K562 (cell line): ENCODE measurements at regions not wholly inside any gene's neighbourhood (a gene's known extent, or its start where the extent isn't known, plus 50 kb on each side); places are given as distances from the start of the nearest gene placed in this dataset.

Experiments used
- ATAC-seq: fragments of 200-7000 bp; cut with Tn5 transposase; 3 replicates; pipeline ENCODE4 v1.9.1; 2020; ENCODE audit warnings: moderate library complexity
- BruUV-seq: library from RNA; stranded (reverse); fragments of 400-500 nt; replicated peaks from 2 replicates; lab custom pipeline; 2021; lab: Mats Ljungman, UMichigan
- CTCF ChIA-PET: fragments of 300-600 bp; formaldehyde crosslinking; extraction: SDS; loops from one replicate; lab custom pipeline; 2021; ENCODE audit warnings: low intra/inter-chr PET ratio; lab: Yijun Ruan, JAX
- POLR2A ChIA-PET: fragments of 300-600, 350-650 bp; sonication (Branson Sonifier 250); formaldehyde crosslinking; extraction: SDS; loops from one replicate; lab custom pipeline; 2021; ENCODE audit warnings: antibody characterized with exemption, inconsistent platforms; lab: Yijun Ruan, JAX
- DNase-seq, 4 experiments: peaks; one replicate each; pipeline versions ENCODE4 v3.0.0 to v3.0.0-alpha.2; 2011 to 2018; ENCODE audit warnings: low spot score in 3 of 4, mixed read lengths in 3 of 4; ENCODE audit errors: extremely low read depth in 1 of 4
- FAIRE-seq: peaks from 2 replicates; lab custom pipeline; 2011; peaks lifted over from hg19 to GRCh38; lab: Jason Lieb, UNC
- H2AFZ ChIP-seq: 2 replicates; pipeline ENCODE4 v1.6.0; 2011; ENCODE audit warnings: low read depth, low read length, control low read depth, inconsistent platforms
- H3K27ac ChIP-seq: fragments of 200-600 bp; 3 replicates; pipeline ENCODE4 v1.8.0; 2011; ENCODE audit warnings: low read depth, mild to moderate bottlenecking, control low read depth, inconsistent platforms, low read length, moderate library complexity, mixed read lengths; ENCODE audit errors: extremely low read depth
- H3K27me3 ChIP-seq, 2 experiments: fragments of 300-600 bp in 1 of 2; 2 replicates in 1 of 2; 3 replicates in 1 of 2; pipeline versions ENCODE4 v1.6.0 to v1.8.0; 2011; ENCODE audit warnings: inconsistent platforms in 2 of 2, low read length in 2 of 2, mild to moderate bottlenecking in 1 of 2, mixed read lengths in 1 of 2, moderate library complexity in 1 of 2; ENCODE audit not compliant: control insufficient read depth in 2 of 2, insufficient read depth in 2 of 2
- H3K36me3 ChIP-seq: fragments of 300-600 bp; 3 replicates; pipeline ENCODE4 v1.8.0; 2011; ENCODE audit warnings: mild to moderate bottlenecking, low read length, inconsistent platforms; ENCODE audit not compliant: control insufficient read depth, insufficient read depth
- H3K4me1 ChIP-seq, 2 experiments: fragments of 200-600 bp in 1 of 2; replicated peaks in 1 of 2; 2 replicates in 1 of 2; 3 replicates in 1 of 2; pipeline versions ENCODE4 v1.5.1 to v1.8.0; 2011; ENCODE audit warnings: inconsistent platforms in 2 of 2, low read length in 2 of 2, mild to moderate bottlenecking in 1 of 2, mixed read lengths in 1 of 2, moderate library complexity in 1 of 2; ENCODE audit not compliant: control insufficient read depth in 2 of 2, insufficient read depth in 2 of 2
- H3K4me2 ChIP-seq: 2 replicates; pipeline ENCODE4 v1.6.1; 2011; ENCODE audit warnings: low read length, control low read depth, inconsistent platforms, mixed read lengths; ENCODE audit not compliant: insufficient read depth
- H3K4me3 ChIP-seq: fragments of 200-600 bp; sonication (generic), shearing (Covaris generic); 2 replicates; pipeline ENCODE4 v1.5.1; 2016; ENCODE audit warnings: control low read depth, inconsistent platforms
- H3K79me2 ChIP-seq: fragments of 200-600 bp; 3 replicates; pipeline ENCODE4 v1.8.0; 2011; ENCODE audit warnings: low read length, inconsistent platforms; ENCODE audit not compliant: control insufficient read depth, insufficient read depth
- H3K9ac ChIP-seq, 2 experiments: 2 replicates each; pipeline versions ENCODE4 v1.6.0 to v1.6.1; 2011; ENCODE audit warnings: low read depth in 2 of 2, low read length in 2 of 2, control low read depth in 1 of 2, inconsistent platforms in 1 of 2, mild to moderate bottlenecking in 1 of 2, mixed read lengths in 1 of 2; ENCODE audit not compliant: insufficient read depth in 1 of 2
- H3K9me1 ChIP-seq: one replicate; pipeline ENCODE4 v1.6.0; 2011; ENCODE audit warnings: inconsistent platforms, mild to moderate bottlenecking, low read length, moderate library complexity; ENCODE audit not compliant: control insufficient read depth, insufficient read depth
- H3K9me3 ChIP-seq: replicated peaks from 2 replicates; pipeline ENCODE4 v1.5.1; 2011; ENCODE audit warnings: low read depth, low read length, inconsistent platforms; ENCODE audit not compliant: control insufficient read depth, insufficient read depth
- H4K20me1 ChIP-seq: replicated peaks from 2 replicates; pipeline ENCODE4 v1.6.1; 2011; ENCODE audit warnings: low read length, inconsistent platforms, mixed read lengths; ENCODE audit not compliant: control insufficient read depth, insufficient read depth
- CBX5 ChIP-seq: IDR thresholded peaks from 2 replicates; pipeline ENCODE4 v1.6.1; 2014; ENCODE audit warnings: low read depth, borderline replicate concordance
- FIP1L1 ChIP-seq: fragments of 200-400 bp; formaldehyde crosslinking; IDR thresholded peaks from 2 replicates; pipeline ENCODE4 v1.6.1; 2018; ENCODE audit warnings: mild to moderate bottlenecking, low read depth, low read length; ENCODE audit not compliant: poor library complexity, severe bottlenecking
- HSF4 ChIP-seq: fragments of 250-450 bp; sonication (Bioruptor Pico); IDR thresholded peaks from 2 replicates; pipeline ENCODE4 v2.1.2; 2022; ENCODE audit warnings: mild to moderate bottlenecking, moderate library complexity, borderline replicate concordance
- MEF2A ChIP-seq: IDR thresholded peaks from 2 replicates; pipeline ENCODE4 v1.6.1; 2011; ENCODE audit warnings: low read depth, mild to moderate bottlenecking, low read length, moderate library complexity; ENCODE audit not compliant: control insufficient read depth
- RBBP5 ChIP-seq: fragments of 200-600 bp; sonication (generic); IDR thresholded peaks from 2 replicates; pipeline ENCODE4 v1.6.1; 2012; ENCODE audit warnings: borderline replicate concordance, mild to moderate bottlenecking, low read length, control low read depth, inconsistent platforms; ENCODE audit not compliant: insufficient read depth, poor library complexity, severe bottlenecking
- SOX6 ChIP-seq: fragments of 450-650 bp; IDR thresholded peaks from 2 replicates; pipeline ENCODE4 v1.6.1; 2014; ENCODE audit warnings: mild to moderate bottlenecking
- SP2 ChIP-seq: IDR thresholded peaks from 2 replicates; pipeline ENCODE4 v1.6.1; 2011; ENCODE audit warnings: mild to moderate bottlenecking, low read depth, low read length, moderate library complexity; ENCODE audit not compliant: poor library complexity, severe bottlenecking; ENCODE audit errors: extremely low read depth
- YBX1 ChIP-seq: fragments of 450-650 bp; IDR thresholded peaks from 2 replicates; pipeline ENCODE4 v1.7.1; 2016; ENCODE audit warnings: mild to moderate bottlenecking
- ZBTB17 ChIP-seq: fragments of 450-650 bp; formaldehyde crosslinking; IDR thresholded peaks from 2 replicates; pipeline ENCODE4 v1.4.0; 2020; ENCODE audit warnings: mild to moderate bottlenecking
- ZNF165 ChIP-seq: fragments of 250-450 bp; sonication (Bioruptor Pico); IDR thresholded peaks from 2 replicates; pipeline ENCODE4 v1.4.0; 2020; ENCODE audit warnings: borderline replicate concordance
- ZNF197 ChIP-seq: fragments of 200-800 bp; sonication (Bioruptor generic); IDR thresholded peaks from 2 replicates; pipeline ENCODE4 v1.6.1; 2016; ENCODE audit warnings: low read depth, missing genetic modification characterization, missing compliant biosample characterization
- ZNF41 ChIP-seq: fragments of 250-450 bp; sonication (Bioruptor Pico); conservative IDR thresholded peaks from 2 replicates; pipeline ENCODE4 v1.4.0; 2020; ENCODE audit warnings: mild to moderate bottlenecking
- ZNF785 ChIP-seq: fragments of 250-450 bp; sonication (Bioruptor Pico); IDR thresholded peaks from 2 replicates; pipeline ENCODE4 v1.4.0; 2020; ENCODE audit warnings: mild to moderate bottlenecking
- WGBS: fragments of 100-300 bp; shearing (Covaris generic); methylation state at CpG from one replicate; pipeline ENCODE4 v1.1.6; 2016; ENCODE audit warnings: low coverage, mixed read lengths; ENCODE audit not compliant: insufficient coverage; ENCODE audit errors: missing lambda C conversion rate; 5-methylcytosine and 5-hydroxymethylcytosine counted together
- in situ Hi-C: fragments of 300-500 bp; cut with MboI; formaldehyde crosslinking; loops from 4 replicates; pipeline ENCODE4 v1.15.0; 2018; ENCODE audit warnings: inconsistent platforms, mixed read lengths
- intact Hi-C: fragments of 100-400 bp; cut with micrococcal nuclease; formaldehyde crosslinking; loops from 2 replicates; pipeline ENCODE4 v1.14.2; 2022
- TF ChIP-seq, protein P1 (sequence below): fragments of 200-800 bp; sonication (Bioruptor generic); IDR thresholded peaks from 2 replicates; pipeline ENCODE4 v1.6.1; 2016; ENCODE audit warnings: missing genetic modification characterization, missing compliant biosample characterization
- TF ChIP-seq, protein P2 (sequence below), 2 experiments: fragments of 200-800 bp in 1 of 2; sonication (Bioruptor generic) in 1 of 2; sonication (generic) in 1 of 2; formaldehyde crosslinking in 1 of 2; IDR thresholded peaks in 1 of 2; conservative IDR thresholded peaks in 1 of 2; 2 replicates each; pipeline versions ENCODE4 v1.5.0 to v1.6.1; 2016 to 2020; ENCODE audit warnings: missing compliant biosample characterization in 1 of 2, missing genetic modification characterization in 1 of 2, missing genetic modification reagents in 1 of 2
- TF ChIP-seq, protein P3 (sequence below): fragments of 450-650 bp; IDR thresholded peaks from 2 replicates; pipeline ENCODE4 v1.6.1; 2016; ENCODE audit warnings: low read depth, mild to moderate bottlenecking, moderate library complexity

DNA sequence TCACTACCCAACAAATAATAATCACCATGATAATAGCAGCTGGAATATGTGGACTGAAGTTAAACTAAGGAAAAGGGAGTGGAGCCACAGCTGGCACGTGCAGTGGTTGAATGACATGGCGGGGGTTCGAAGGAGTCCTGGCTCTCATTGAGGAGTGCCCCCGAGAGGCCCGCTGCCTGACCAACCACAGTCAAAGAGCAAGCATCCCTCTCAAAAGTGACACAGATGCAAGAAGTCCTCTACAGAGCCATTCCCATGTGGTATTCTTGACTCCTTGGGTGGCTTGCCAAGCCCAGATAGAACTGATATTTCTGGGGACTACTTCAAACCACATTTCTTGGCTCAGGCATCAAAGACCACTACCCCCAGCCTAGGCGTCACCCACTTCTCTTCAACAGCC lies 405.1 kb downstream of the TNS1 start:
- Histone ChIP-seq H3K4me1 (no peaks in the 10 kb centered on the region), H3K27me3 (peaks cover 0 to 18% of the 10 kb centered on the region in 2 experiments; a peak in 3 of 5 replicates), H3K9me1 (no peaks in the 10 kb centered on the region), H3K9ac (no peak overlapping the region), H3K27ac (no peak overlapping the region), H3K79me2 (no peaks in the 10 kb centered on the region), H3K4me3 (no peak overlapping the region), H2AFZ (no peak overlapping the region), H3K9me3 (no peaks in the 10 kb centered on the region), H3K4me2 (no peak overlapping the region), H3K36me3 (no peaks in the 10 kb centered on the region), H4K20me1 (no peaks in the 10 kb centered on the region)
- POLR2A ChIA-PET: no interaction called here
- ATAC-seq (no peak), DNase-seq (no peak), FAIRE-seq (no peak)
- 0% methylated on average over 6 of the region's 6 CpGs for WGBS
- intact Hi-C loops: no loop called here
- CTCF ChIA-PET: no interaction called here
- TF ChIP-seq YBX1: no peak
- no peak for TF ChIP-seq ZNF165
- TF ChIP-seq MEF2A: no peak
- TF ChIP-seq, protein P1, sequence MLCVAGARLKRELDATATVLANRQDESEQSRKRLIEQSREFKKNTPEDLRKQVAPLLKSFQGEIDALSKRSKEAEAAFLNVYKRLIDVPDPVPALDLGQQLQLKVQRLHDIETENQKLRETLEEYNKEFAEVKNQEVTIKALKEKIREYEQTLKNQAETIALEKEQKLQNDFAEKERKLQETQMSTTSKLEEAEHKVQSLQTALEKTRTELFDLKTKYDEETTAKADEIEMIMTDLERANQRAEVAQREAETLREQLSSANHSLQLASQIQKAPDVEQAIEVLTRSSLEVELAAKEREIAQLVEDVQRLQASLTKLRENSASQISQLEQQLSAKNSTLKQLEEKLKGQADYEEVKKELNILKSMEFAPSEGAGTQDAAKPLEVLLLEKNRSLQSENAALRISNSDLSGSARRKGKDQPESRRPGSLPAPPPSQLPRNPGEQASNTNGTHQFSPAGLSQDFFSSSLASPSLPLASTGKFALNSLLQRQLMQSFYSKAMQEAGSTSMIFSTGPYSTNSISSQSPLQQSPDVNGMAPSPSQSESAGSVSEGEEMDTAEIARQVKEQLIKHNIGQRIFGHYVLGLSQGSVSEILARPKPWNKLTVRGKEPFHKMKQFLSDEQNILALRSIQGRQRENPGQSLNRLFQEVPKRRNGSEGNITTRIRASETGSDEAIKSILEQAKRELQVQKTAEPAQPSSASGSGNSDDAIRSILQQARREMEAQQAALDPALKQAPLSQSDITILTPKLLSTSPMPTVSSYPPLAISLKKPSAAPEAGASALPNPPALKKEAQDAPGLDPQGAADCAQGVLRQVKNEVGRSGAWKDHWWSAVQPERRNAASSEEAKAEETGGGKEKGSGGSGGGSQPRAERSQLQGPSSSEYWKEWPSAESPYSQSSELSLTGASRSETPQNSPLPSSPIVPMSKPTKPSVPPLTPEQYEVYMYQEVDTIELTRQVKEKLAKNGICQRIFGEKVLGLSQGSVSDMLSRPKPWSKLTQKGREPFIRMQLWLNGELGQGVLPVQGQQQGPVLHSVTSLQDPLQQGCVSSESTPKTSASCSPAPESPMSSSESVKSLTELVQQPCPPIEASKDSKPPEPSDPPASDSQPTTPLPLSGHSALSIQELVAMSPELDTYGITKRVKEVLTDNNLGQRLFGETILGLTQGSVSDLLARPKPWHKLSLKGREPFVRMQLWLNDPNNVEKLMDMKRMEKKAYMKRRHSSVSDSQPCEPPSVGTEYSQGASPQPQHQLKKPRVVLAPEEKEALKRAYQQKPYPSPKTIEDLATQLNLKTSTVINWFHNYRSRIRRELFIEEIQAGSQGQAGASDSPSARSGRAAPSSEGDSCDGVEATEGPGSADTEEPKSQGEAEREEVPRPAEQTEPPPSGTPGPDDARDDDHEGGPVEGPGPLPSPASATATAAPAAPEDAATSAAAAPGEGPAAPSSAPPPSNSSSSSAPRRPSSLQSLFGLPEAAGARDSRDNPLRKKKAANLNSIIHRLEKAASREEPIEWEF: no peak
- no peak for TF ChIP-seq ZNF41
- TF ChIP-seq SP2: no peak
- no peak for TF ChIP-seq HSF4 (CRISPR knock-in tag)
- no peak for TF ChIP-seq ZBTB17 (CRISPR knock-in tag)
- no peak for TF ChIP-seq ZNF197 (CRISPR knock-in tag)
- TF ChIP-seq, protein P2, sequence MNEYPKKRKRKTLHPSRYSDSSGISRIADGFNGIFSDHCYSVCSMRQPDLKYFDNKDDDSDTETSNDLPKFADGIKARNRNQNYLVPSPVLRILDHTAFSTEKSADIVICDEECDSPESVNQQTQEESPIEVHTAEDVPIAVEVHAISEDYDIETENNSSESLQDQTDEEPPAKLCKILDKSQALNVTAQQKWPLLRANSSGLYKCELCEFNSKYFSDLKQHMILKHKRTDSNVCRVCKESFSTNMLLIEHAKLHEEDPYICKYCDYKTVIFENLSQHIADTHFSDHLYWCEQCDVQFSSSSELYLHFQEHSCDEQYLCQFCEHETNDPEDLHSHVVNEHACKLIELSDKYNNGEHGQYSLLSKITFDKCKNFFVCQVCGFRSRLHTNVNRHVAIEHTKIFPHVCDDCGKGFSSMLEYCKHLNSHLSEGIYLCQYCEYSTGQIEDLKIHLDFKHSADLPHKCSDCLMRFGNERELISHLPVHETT (CRISPR knock-in tag; conservative IDR thresholded peaks at IDR 0.05 in 1 of 2, IDR thresholded peaks at IDR 0.05 in 1 of 2): no peak
- TF ChIP-seq CBX5: no peak
- no peak for TF ChIP-seq RBBP5
- TF ChIP-seq, protein P3, sequence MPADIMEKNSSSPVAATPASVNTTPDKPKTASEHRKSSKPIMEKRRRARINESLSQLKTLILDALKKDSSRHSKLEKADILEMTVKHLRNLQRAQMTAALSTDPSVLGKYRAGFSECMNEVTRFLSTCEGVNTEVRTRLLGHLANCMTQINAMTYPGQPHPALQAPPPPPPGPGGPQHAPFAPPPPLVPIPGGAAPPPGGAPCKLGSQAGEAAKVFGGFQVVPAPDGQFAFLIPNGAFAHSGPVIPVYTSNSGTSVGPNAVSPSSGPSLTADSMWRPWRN: no peak
- TF ChIP-seq ZNF785 (CRISPR knock-in tag): no peak
- no peak for TF ChIP-seq SOX6
- no peak for TF ChIP-seq FIP1L1
- BruUV-seq: no TSS peak
- in situ Hi-C loops: no loop called here
